ENCODE measurements at regions not wholly inside any gene's neighbourhood (a gene's known extent, or its start where the extent isn't known, plus 50 kb on each side); places are given as distances from the start of the nearest gene placed in this dataset.
"Not testable (repeated sequence)": the region's sequence is repeated elsewhere in the genome, so short reads cannot be mapped to it uniquely, and the experiment has no call there.

DNA sequence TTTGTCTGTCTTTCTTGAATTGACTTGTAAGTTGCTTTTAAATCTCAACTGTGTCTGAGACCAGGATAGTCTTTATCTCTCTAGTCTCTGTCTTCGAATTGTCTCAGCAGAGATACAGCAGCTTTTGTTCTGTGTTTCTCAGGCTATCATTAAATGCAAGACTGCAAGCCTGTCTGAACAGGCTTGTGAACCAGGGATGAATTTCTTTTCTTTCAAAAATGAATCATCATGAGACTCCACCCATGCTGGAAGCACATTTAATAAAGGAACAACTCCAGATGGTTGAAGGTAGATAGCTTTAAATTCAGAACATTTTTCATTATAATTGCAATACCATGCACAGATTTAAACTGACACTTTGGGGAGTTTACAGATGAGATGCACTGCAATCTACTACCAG, 155.9 kb downstream of the SEC23IP start:
- no peak for DNase-seq (ENCODE audit: low read depth in 3 of 3)

DNA sequence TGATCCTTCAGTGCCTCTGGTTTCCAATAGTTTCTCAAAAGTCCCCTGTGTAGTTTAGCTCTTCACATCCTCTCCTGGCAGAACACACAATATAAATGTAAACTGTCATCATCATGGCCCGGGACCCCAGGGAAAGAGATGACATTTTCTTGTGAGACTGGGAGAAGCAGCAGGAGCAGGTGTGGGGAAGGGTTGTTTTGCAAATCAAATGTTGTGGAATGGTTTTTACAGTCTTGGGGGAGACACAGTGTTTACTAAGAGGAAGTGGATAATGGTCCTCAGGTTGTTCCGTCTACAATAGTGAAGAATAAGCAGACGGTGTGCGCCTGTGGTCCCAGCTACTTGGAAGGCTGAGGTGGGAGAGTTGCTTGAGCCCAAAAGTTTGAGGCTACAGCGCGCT, 159.1 kb downstream of the SEC23IP start:
- DNase-seq (ENCODE audit: low read depth in 3 of 3), result no peak

DNA sequence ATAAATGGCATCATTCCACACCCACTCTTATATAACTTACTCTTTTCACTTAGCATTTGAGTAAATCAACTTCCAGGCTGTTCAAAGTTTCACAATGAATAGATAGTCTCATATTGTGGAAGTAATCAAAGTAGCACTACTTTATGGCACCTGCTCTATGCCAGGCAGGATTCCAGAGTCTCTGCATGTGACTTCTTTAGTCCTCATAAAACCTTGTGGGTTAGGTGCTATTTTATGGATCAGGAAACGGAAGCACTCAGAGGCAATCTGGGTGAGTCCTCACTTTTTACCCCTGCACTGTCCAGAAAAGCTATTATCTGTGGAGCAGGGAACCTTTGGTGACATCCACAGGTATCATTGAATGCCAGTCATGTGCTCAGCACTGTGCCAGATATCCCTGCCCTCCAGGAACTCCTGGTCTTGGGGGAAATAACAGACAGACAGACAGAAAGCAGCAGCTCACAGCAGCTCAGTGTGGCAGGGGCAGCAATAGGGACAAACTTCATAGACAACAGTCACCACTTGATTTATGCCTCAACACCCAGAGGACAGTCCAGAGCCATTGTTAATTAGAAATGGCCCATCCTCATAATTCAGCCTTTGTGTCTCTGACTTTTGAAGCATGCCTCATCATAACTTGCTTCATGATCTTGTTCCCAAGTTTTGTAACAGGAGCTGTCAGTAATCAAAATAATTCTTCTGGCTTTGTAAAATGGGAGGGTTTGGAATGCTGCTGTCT, 160.6 kb downstream of the SEC23IP start:
- no peak for DNase-seq (ENCODE audit: low read depth in 3 of 3)

DNA sequence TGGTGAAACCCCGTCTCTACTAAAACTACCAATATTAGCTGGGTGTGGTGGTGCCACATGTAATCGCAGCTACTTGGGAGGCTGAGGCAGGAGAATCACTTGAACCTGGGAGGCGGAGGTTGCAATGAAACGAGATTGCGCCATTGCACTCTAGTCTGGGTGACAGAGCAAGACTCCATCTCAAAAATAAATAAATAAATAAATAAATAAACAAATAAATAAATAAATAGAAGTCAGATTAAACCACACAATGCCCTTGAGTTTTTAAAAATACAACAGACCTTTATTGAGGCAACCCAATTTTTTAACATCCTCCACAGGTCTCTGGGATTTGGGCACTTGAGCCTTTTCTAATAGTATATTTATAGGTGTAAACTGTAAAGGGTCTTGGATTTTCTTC, 167.3 kb downstream of the SEC23IP start:
- DNase-seq (ENCODE audit: low read depth in 3 of 3), result not testable (repeated sequence)

DNA sequence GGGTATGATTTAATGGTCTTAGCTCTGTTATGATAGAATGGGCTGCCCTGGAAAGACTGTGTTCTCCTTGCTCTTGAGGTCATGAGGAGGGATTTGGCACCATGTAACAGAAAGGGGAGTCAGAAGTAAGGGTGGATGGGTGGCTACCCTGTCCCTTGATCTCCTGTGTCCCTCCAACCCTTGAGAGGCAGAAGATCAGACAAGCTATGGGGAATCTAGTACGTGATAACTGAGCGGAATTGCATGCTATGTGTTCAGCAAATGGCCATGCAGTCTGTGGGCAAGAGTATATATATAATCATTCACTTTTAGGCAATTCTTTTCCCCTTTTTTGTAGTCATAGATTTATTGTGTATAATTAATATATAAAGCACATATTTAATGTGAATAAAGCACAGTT, 174.9 kb downstream of the SEC23IP start:
- DNase-seq (ENCODE audit: low read depth in 3 of 3), result no peak

DNA sequence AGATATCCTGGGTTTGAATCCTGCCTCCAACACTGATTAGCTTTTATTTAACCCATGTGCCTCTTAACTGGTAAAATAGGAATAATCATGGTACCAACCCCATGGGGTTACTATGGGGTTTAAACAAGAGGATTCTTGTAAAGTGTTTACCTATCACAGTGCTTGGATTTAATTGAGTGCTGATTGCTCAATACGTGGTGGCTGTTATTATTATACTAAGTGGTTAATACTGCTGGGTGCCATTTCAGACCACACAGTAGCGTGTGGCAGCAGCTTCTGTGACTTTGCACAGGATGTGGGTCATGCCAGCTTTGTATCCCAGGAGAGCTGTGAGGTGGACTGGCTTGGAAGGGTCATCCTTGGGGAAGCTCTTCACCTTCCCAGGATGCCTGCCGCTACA, 177.2 kb downstream of the SEC23IP start:
- no peak for DNase-seq (ENCODE audit: low read depth in 3 of 3)

DNA sequence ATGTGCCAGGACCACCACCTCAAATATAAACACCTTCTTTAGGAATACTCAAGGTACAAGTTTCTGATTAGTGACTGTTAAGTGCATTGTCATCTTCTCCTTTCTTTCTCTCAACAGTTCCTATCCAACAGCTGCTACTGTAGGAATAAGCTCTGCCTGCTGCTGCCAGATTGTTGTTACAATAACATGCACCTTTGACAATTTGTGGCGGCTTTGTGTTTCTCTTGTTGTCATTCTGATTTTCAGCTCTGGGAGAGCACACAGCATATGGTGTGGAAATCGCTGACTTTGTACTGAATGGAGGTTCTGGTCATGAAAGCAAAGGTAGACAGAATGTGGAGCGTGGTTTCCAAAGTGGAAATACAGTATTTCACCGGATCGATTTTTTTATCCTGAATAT, 182.8 kb downstream of the SEC23IP start:
- DNase-seq (ENCODE audit: low read depth in 3 of 3), result no peak

DNA sequence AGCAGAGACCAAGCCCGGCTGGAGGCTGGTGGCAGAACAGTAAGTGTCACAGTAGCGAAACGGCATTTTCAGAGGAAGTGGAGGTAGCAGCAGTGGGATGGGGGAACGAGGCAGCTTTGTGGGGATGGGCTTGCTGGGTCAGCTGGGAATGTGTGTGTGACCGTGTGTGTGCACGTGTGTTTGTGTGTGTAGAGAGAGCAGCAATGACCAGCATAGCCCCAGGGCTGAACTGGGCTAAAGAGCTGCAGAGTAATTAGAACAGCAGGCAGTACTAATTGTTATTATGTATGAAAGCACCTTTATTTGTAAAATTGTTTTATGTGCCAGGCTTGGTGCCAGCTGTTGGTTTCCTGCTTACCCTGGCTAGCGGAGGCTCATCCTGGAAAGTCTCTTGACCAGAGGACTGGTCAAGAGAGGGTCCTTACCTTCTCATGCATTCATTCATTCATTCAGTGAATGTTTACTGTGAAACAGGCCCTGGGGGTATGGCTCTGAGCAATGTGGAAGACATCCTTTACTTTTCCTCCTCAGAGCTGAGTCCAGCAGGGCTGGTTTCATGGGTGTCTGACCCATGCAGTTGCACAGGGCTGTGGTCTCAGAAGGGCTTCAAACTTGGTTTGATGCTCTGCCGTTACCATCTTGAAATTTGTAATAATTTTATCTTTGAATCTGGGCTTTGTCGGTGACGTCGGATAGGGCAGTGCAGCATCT, 184.6 kb downstream of the SEC23IP start:
- DNase-seq (ENCODE audit: low read depth in 3 of 3), result no peak

DNA sequence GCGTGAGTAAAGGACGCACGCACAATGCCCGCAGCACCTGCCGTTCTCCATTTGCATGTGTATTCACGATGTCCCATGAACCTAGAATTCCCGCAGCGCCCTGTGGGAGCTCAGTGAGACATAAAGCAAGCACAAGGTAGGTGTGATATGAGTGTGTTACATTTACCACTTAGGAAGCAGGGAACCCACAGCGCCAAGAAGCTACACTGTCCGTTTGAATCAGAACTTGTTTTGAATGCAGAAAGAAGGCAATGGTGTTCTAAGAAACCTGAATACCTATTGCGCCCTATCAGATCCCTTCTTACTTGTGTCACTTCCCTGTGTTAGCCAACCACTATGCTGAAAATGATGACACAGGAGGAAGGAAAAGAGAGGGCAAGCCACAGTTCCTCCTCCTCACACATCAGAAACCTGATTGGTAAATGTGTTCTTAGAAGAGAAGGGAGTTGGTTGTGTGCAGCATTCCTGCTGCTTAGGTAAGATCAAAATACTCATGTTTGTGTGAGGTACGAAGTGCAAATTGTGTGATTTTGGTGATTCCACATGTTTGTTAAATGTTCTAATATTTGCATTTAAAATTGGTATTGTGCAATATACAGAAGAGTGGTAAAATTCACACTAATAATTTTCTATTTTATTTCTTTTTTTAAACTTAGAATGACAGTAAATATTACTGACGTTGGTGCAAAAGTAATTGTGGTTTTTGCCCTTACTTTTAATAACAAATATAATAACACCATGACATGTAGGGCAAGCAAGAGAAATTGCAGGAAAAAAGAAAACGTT, 185.4 kb downstream of the SEC23IP start:
- DNase-seq (ENCODE audit: low read depth in 3 of 3), result no peak

DNA sequence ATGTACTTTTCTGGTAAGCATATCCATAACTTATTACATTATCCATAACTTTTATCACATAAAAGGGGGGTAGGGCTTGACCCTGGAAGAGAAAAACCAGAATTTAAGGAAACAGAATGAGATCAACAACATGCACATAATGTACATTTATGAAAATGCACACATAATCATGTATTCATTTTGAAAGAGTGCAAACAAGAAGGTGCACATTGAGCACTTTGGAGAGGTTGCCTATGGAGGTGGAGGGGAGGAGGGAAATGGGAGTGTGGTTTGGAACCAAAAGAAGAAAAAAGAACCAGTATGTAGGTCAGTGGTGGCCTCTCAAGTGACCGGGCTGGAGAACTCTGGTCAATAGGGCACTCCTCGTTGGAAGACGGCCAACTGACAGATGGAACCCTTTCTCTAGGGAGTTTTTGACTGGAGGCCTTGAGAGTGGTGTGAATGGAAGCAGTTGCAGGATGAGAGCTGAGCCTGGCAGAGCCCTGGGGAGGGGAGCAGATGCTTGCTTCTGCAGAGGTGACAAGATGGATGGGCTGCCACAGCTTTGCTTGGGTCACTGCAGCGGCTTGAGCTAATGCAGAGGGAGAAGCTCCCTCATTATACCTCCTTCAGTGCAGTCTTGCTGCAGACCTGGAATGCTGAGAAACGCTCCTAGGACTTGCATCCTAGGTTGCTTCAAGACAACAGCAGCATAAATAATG, 192.7 kb downstream of the SEC23IP start:
- no peak for DNase-seq (ENCODE audit: low read depth in 3 of 3)

DNA sequence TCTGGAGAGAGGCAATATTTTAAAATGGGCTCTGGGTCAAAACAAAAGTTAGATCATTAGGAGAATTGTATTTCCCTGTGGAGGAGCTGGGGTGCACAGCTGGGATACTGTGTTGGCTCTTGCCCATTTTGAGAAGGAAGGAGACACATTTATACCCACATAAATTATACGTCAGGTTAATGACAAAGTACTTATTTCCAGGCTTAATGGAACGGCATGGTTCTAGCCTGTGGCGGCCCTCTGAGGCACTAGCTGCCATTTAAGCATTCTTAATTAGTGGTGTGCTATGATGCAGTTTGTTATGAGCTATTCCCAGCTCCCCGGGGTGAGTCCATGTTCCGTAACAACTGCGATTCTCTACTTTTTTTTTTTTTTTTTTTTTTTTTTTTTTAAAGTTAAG, 193.5 kb downstream of the SEC23IP start:
- DNase-seq (ENCODE audit: low read depth in 3 of 3), result no peak

DNA sequence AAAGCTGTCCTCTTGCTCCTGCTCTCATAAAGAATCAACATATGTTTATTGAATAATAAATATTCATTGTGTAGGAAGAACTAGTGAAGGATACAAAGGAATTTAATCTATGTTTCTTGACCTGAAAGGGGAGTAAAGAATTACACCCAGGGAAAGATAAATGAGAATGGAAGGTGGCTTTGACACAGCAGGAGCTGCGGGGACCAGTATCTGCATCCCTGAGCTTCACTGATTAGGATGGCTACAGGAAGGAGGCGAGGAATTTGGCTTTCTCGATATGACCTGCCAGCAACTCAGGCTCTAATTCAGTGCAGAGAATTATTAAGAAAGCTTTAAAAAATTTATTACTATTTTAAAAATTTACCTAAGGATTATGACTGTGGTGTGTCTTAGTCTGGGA, 194.6 kb downstream of the SEC23IP start:
- DNase-seq (ENCODE audit: low read depth in 3 of 3), result no peak

DNA sequence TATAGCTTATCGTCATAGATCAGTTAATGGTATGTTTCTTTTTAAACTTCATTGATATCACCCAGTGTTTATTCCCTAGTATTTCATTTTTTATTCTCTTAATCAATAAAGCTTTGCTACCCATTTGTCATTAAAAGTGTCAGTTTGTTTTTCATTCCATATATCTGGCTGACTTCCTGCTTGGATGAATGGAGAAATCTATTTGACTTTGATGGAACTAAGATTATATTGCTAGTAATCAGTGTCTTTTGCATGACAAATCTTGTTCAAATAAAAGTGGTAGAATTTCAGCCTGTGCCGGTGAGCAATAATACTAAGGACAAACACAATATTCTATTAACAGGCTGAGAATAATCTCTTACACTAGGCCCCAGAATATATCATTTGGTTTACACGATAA, 203.3 kb downstream of the SEC23IP start:
- DNase-seq (ENCODE audit: low read depth in 3 of 3), result no peak

DNA sequence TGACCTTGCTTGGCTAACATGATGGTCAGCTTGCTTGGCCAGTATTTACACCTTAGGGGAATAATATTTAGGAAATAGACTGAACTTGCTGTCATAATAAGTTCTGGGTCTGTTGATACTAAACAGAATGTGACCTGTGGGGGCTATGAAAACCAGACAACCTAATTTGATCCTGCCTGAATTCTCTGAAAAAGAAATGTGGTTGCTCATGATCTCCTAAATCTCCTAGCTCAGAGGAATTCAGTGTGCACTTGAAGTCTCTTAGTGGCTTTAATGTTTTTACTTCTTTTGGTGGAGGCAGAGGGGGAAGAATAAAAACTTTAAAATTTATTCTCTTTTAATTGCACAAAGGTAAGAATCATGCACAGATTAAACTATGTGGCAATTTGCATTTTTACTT, 205.2 kb downstream of the SEC23IP start:
- no peak for DNase-seq (ENCODE audit: low read depth in 3 of 3)

DNA sequence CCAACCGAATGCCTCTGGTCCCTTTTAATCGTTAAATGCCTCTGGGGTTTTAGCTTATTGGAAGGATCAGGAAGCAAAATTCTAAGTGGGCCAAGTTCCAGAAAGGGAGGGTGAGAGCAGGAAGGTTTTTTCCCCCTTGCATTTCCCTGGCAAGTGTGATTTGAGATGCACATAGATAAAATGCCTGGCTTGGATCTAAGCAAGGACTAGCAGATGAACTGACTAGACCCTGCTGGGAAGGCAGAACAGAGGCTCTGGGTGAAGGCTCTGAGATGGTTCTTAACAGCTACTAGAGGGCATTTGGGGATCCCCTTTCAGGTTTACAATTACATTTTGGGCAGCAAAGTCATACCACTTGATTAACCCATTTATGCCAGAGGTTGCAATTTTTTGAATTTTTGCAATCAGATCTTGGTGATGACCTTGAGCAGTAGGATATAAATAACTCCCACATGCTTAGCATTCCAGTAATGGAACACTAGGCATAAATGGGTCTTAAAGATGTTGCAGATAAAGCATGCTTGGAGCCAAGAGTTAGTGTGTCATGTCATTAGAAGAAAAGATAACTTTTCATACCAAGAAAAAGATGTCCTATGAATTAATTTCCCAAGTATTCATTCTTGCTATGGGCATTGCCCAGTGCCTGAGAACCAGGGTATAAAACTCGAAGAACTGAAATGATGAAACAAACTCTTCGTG, 205.9 kb downstream of the SEC23IP start:
- DNase-seq (ENCODE audit: low read depth in 3 of 3), result no peak

DNA sequence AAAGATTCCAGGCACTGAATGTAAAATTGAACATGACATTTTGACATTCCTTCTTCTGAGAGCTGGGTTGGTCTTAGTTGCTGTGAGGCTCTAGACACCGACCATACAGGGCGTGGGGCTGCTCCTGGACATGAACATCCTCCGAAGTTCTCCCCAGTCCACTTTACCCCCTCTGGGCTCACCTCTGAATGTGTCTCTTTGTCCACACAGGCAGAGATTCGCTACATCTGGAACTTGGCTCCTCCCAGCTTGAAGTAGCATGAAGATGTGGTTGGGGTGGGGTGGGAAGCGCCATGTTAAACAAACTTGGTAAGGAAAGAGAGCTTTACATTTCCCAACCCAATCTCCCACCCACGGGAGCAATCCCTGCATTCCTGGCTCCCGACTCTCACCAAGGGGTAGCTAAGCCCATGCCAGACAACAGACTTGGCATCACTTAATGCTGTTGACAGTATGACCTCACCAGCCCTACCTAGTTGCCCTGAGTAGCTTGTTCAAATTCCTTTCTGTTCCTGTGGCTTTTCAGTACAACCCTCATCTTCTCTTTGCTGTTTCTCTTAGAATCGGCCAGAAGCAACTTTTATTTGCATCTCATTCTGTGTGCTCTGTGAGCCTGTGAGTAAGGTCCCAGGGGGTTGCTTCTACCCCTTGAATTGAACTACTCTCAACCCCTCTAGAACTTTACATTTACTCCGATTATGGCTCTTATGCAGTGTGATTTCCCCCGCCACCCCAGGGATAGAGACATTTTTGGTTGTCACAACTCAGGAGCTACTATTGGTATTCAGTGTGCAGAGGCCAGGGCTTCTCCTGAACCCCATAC, 211.4 kb downstream of the SEC23IP start:
- DNase-seq (ENCODE audit: low read depth in 3 of 3), result no peak

DNA sequence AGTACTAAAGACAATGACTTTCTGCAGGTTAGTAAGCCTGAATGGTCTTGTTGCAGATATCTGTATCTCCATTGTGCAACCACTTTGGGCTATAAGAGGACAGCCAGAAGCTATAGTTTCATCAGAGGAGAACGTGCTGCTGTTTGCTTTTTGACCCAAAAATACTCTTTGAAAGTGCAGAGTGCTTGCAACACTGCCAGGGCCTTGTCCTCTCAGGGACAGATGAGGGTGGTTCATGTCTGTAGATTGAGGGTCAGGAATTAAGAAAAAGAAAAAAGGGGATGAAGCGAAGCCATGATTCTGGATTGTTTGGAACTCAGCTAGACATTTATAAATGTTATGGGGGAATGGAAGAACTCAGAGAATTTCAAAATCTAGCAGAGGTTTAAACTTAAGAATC, 212.5 kb downstream of the SEC23IP start:
- DNase-seq (ENCODE audit: low read depth in 3 of 3), result no peak

DNA sequence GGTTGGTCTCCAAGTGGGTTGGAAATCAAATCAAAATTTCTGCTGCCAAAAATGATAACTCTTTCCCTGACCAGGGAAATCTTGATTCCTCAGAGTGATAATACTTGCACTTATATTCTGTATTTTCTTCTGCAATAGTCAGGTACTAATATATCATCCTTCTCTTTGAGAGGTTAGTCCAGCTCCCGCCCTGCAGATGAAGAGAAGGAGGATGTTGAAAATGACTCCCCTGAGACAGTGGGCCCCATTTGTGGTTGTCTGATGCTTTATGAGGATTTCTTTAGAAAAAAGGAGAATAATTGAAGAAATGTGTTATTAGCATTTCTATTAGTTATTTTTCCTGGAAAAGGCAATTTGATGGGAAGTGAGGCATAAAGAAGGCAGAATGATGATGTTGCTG, 213.0 kb downstream of the SEC23IP start:
- no peak for DNase-seq (ENCODE audit: low read depth in 3 of 3)

DNA sequence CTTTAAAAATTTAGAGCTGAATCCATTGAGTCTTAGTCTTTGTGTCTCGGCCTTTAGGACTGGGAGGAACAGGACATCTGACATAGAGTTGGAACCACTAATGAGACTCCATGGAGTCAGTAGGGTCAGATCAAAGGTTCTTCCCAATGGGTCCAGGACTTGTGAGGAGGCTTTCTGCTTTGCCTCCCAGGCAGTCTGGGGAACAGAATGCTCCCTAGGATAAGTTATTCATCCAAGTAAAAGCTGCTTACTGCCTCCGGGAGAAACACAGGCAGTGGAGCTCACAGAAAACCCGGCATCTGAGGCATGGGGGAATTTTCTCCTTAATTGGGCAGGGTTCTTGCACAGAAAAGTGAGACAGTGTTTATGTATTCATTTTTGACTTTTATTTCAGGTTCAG, 216.4 kb downstream of the SEC23IP start:
- DNase-seq (ENCODE audit: low read depth in 3 of 3), result no peak

DNA sequence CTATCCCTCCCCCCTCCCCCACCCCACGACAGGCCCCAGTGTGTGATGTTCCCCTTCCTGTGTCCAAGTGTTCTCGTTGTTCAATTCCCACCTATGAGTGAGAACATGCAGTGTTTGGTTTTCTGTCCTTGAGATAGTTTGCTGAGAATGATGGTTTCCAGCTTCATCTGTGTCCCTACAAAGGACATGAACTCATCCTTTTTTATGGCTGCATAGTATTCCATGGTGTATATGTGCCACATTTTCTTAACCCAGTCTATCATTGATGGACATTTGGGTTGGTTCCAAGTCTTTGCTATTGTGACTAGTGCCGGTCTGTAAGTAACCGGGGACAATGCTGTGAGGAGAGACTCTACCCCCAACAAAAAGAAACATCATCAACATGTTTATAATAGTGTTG, 217.2 kb downstream of the SEC23IP start:
- DNase-seq (ENCODE audit: low read depth in 3 of 3), result not testable (repeated sequence)

DNA sequence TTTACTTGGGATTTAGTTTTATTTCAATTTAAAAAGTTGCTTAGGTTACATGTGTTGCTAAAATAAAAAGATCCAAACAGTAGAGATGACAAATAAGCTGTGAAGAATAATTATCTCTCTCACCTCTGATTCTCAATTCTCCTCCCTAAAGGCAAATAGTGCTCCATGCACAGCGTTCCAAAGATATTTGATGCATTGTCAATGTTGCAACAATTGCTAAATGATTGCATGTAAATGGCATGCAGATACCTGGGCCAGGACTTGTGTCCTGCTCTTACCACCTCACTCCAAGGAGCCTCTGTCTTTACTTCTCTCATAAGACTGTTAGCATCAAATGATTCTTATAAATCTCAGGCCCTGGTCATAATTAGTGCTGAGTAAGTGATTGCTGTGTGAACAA, 217.7 kb downstream of the SEC23IP start:
- no peak for DNase-seq (ENCODE audit: low read depth in 3 of 3)

Data from stimulated activated CD4-positive, alpha-beta T cell treated with anti-CD3 and anti-CD28 coated beads, TNF-alpha, amount 100 ng/mL, for 4 hours (primary cell).